Suprapubic skin (tissue), 4 donors: ENCODE measurements at regions not wholly inside any gene's neighbourhood (a gene's known extent, or its start where the extent isn't known, plus 50 kb on each side); places are given as distances from the start of the nearest gene placed in this dataset.
"Not testable (repeated sequence)": the region's sequence is repeated elsewhere in the genome, so short reads cannot be mapped to it uniquely, and the experiment has no call there.

Experiments used
- CTCF ChIP-seq, 2 donors: fragments of 200-600 bp in 1 of 2; fragments of 450-650 bp in 1 of 2; sonication (generic) in 1 of 2; IDR thresholded peaks; one replicate each; pipeline ENCODE4 v1.5.1; 2016 to 2019; ENCODE audit warnings: antibody characterized with exemption in 2 of 2, mild to moderate bottlenecking in 1 of 2, moderate library complexity in 1 of 2
- POLR2A ChIP-seq, 2 donors: fragments of 450-650 bp; IDR thresholded peaks; one replicate each; pipeline ENCODE4 v1.6.1; 2017; ENCODE audit warnings: antibody characterized with exemption in 2 of 2, mild to moderate bottlenecking in 2 of 2, moderate library complexity in 2 of 2
- POLR2AphosphoS5 ChIP-seq, 3 donors: sonication (generic); formaldehyde crosslinking; IDR thresholded peaks; one replicate each; pipeline ENCODE4 v1.6.1; 2017; ENCODE audit warnings: antibody characterized with exemption in 3 of 3

GRCh38 chr6:40656772-40657171 is 69.6 kb upstream of the LRFN2 start:
- TF ChIP-seq POLR2A, POLR2AphosphoS5, CTCF (IDR thresholded peaks at IDR 0.05): not testable (repeated sequence)
